ENCODE measurements at regions not wholly inside any gene's neighbourhood (a gene's known extent, or its start where the extent isn't known, plus 50 kb on each side); places are given as distances from the start of the nearest gene placed in this dataset.

DNA sequence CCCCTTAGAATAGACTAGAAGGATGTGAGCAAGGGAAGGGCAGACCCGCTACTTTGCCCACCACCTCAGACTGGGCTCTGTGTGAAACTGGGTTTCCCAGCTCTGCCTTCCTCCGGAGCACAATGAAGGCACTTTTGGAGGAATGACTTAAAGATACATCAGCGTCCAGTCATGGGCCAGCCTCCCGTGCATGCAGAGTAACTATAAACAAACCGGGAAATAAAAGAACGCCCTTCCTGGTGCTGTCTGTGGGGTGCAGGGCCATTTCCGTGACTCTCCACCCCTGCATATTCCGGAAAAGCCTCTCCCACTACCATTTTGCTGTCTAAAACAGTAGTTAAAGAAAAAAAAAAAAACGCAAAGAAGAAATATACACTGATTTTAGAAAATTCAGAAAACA lies 165.9 kb upstream of the IRX4 start:
- TF ChIP-seq CTCF (IDR thresholded peaks at IDR 0.05; ENCODE audit: poor library complexity, severe bottlenecking) (no peak), TAF1 (IDR thresholded peaks at IDR 0.05; ENCODE audit: low read depth) (no peak), RAD21 (conservative IDR thresholded peaks at IDR 0.05) (no peak)
- TF ChIP-seq, protein P1, sequence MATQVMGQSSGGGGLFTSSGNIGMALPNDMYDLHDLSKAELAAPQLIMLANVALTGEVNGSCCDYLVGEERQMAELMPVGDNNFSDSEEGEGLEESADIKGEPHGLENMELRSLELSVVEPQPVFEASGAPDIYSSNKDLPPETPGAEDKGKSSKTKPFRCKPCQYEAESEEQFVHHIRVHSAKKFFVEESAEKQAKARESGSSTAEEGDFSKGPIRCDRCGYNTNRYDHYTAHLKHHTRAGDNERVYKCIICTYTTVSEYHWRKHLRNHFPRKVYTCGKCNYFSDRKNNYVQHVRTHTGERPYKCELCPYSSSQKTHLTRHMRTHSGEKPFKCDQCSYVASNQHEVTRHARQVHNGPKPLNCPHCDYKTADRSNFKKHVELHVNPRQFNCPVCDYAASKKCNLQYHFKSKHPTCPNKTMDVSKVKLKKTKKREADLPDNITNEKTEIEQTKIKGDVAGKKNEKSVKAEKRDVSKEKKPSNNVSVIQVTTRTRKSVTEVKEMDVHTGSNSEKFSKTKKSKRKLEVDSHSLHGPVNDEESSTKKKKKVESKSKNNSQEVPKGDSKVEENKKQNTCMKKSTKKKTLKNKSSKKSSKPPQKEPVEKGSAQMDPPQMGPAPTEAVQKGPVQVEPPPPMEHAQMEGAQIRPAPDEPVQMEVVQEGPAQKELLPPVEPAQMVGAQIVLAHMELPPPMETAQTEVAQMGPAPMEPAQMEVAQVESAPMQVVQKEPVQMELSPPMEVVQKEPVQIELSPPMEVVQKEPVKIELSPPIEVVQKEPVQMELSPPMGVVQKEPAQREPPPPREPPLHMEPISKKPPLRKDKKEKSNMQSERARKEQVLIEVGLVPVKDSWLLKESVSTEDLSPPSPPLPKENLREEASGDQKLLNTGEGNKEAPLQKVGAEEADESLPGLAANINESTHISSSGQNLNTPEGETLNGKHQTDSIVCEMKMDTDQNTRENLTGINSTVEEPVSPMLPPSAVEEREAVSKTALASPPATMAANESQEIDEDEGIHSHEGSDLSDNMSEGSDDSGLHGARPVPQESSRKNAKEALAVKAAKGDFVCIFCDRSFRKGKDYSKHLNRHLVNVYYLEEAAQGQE (IDR thresholded peaks at IDR 0.05; ENCODE audit: borderline replicate concordance): no peak

Data from neural cell (in vitro differentiated cells).